ENCODE measurements at regions not wholly inside any gene's neighbourhood (a gene's known extent, or its start where the extent isn't known, plus 50 kb on each side); places are given as distances from the start of the nearest gene placed in this dataset.

DNA sequence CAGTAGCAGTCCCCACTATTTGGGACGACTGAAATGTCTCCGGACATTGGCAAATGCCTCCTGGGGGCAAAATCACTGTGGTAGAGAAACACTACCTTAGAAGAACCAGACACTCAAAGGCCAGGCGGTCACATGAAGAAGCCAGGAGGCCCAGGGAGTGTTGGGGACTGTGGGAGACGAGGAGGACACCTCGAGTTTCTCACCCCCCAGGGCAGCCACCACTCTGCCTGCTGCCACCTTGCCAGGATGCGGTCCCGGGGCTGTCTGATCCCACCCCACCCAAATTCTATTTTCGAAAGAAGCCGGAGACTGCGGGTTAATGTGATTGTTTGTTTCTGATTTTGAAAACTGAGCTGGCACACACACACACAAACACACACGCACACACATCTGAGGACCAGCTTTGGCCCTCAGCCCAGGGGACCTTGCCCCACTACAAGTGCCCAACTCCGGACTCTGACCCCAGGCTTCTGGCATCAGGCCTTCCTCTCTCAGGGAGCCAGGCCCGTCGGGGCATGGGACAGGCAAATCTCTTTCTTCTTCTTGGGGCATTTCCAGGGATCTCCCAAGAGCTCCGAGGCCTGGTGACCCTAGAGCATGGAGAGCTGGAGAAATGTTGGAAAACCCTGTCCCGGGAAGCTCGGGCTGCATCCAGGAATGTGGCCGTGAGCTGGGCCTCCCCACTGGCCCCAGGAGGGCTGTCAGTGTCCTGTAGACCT, 187.5 kb upstream of the PMEPA1 start:
- H3K4me1 ChIP-seq = no peaks in the 10 kb centered on the region
- no peaks in the 10 kb centered on the region for H3K36me3 ChIP-seq
- no peaks in the 10 kb centered on the region for H3K9me3 ChIP-seq
- DNase-seq (ENCODE audit: low spot score in 2 of 2) = no peak
- intact Hi-C loops (cut with DNase I) = no loop called here
- H3K27me3 ChIP-seq = no peaks in the 10 kb centered on the region
- no peak overlapping the region for H3K4me3 ChIP-seq
- TF ChIP-seq, protein P1, sequence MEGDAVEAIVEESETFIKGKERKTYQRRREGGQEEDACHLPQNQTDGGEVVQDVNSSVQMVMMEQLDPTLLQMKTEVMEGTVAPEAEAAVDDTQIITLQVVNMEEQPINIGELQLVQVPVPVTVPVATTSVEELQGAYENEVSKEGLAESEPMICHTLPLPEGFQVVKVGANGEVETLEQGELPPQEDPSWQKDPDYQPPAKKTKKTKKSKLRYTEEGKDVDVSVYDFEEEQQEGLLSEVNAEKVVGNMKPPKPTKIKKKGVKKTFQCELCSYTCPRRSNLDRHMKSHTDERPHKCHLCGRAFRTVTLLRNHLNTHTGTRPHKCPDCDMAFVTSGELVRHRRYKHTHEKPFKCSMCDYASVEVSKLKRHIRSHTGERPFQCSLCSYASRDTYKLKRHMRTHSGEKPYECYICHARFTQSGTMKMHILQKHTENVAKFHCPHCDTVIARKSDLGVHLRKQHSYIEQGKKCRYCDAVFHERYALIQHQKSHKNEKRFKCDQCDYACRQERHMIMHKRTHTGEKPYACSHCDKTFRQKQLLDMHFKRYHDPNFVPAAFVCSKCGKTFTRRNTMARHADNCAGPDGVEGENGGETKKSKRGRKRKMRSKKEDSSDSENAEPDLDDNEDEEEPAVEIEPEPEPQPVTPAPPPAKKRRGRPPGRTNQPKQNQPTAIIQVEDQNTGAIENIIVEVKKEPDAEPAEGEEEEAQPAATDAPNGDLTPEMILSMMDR (IDR thresholded peaks at IDR 0.05) = no peak
- H3K27ac ChIP-seq = no peak overlapping the region

DNA sequence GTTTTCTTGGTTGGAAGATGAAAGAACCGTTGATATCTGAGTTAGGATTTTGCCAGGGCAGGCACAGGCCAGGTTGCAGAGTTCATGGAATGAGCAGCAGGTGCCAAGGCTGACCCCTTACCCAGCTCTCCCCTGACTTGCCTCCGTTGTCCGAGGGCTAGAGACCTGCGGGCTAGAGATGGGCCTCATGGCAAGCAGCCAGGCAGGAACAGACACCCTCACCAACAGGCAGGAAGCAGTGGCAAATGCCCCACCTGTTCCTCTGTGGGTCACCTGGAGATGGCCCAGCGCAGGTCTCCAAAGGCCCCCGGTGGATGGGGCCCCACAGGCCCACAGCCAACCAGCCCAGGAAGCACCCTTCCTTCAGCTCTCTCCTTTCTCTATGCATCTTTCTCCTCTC, 186.7 kb upstream of the PMEPA1 start:
- H3K36me3 ChIP-seq = no peaks in the 10 kb centered on the region
- H3K27ac ChIP-seq = no peak overlapping the region
- no peak for DNase-seq (ENCODE audit: low spot score in 2 of 2)
- TF ChIP-seq, protein P1 (IDR thresholded peaks at IDR 0.05) = no peak
- no peaks in the 10 kb centered on the region for H3K4me1 ChIP-seq
- no peaks in the 10 kb centered on the region for H3K9me3 ChIP-seq
- intact Hi-C loops (cut with DNase I) = no loop called here
- no peak overlapping the region for H3K4me3 ChIP-seq
- H3K27me3 ChIP-seq = no peaks in the 10 kb centered on the region

DNA sequence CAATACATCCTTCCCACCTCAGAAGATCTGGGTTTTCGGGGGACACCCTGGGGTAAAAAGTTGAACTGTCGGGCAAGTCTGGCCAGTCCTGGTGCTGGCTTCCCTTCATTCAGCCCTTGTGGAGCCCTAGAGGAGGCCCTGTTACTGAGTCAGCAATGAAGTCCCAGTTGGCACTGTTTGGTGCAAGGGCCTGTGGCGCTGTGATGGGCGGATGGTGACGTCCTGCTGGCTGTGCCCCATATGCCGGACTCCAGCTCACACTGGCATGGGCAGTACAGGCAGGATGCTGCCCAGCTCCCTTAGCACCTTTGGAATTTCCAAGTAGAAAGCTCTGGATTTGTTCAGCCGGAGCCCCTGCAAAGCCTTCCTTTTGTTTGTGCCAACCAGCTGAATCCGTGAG, 186.2 kb upstream of the PMEPA1 start:
- Histone ChIP-seq H3K27me3 (no peaks in the 10 kb centered on the region), H3K36me3 (no peaks in the 10 kb centered on the region), H3K27ac (no peak overlapping the region), H3K4me1 (no peaks in the 10 kb centered on the region), H3K9me3 (no peaks in the 10 kb centered on the region), H3K4me3 (no peak overlapping the region)
- no peak for DNase-seq (ENCODE audit: low spot score in 2 of 2)
- TF ChIP-seq, protein P1 (IDR thresholded peaks at IDR 0.05) = no peak
- intact Hi-C loops (cut with DNase I) = no loop called here

DNA sequence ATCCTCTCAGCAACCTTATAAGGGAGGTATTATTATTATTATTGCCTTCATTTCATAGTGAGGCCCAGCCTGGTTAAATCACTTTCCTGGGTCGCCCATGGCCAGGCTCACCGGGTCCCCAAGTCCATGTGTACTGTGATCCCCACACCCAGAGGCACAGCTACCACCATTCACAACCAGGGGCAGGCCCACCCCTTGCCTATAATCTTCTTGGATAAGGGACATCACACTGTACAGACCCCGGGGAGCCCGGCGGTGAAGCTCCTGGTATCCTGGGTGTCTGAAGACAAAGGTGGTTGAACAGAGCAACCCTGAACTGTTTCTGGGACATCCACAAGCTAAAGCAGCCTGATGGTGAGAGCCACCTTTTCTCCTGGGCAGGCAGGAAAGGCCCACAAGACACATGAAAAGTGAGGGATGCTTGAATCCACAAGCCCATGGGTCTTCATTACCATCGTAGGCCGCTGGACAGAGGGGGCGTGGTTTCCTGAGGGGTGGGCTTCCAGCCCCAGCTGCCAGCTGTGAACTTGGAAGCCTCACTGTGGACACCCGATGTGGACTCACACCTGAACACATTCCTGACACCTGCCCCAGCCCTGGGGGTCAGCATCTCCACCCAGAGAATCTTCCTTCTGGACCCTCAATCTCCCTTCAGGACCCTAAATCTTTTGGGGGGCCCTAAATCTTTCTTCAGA, 185.5 kb upstream of the PMEPA1 start:
- Histone ChIP-seq H3K9me3 (no peaks in the 10 kb centered on the region), H3K36me3 (no peaks in the 10 kb centered on the region), H3K4me3 (no peak overlapping the region), H3K4me1 (no peaks in the 10 kb centered on the region), H3K27me3 (no peaks in the 10 kb centered on the region), H3K27ac (no peak overlapping the region)
- intact Hi-C loops (cut with DNase I) = no loop called here
- no peak for DNase-seq (ENCODE audit: low spot score in 2 of 2)
- TF ChIP-seq, protein P1 (IDR thresholded peaks at IDR 0.05) = no peak

DNA sequence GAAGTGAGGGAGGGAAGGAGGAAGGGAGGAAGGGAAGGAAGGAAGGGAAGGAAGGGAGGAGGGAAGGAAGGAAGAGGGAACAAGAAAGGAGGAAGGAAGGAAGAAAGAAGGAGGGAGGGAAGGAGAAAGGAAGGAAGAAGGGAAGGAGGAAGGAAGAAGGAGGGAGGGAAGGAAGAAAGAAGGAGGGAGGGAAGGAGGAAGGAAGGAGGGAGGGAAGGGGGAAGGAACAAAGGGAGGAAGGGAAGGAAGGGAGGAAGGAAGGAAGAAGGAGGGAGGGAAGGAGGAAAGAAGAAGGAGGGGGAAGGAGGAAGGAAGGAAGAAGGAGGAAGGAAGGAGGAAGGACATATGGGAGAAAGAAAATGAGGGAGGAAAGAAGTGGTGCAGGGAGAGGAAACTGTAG, 184.7 kb upstream of the PMEPA1 start:
- DNase-seq (ENCODE audit: low spot score in 2 of 2) = no peak
- Histone ChIP-seq H3K9me3 (no peaks in the 10 kb centered on the region), H3K4me1 (no peaks in the 10 kb centered on the region), H3K27me3 (no peaks in the 10 kb centered on the region), H3K4me3 (no peak overlapping the region), H3K36me3 (no peaks in the 10 kb centered on the region), H3K27ac (no peak overlapping the region)
- TF ChIP-seq, protein P1 (IDR thresholded peaks at IDR 0.05) = no peak
- intact Hi-C loops (cut with DNase I) = no loop called here

Data from ascending aorta (tissue), 2 donors.